ENCODE measurements at regions not wholly inside any gene's neighbourhood (a gene's known extent, or its start where the extent isn't known, plus 50 kb on each side); places are given as distances from the start of the nearest gene placed in this dataset.
"Not testable (repeated sequence)": the region's sequence is repeated elsewhere in the genome, so short reads cannot be mapped to it uniquely, and the experiment has no call there.

DNA sequence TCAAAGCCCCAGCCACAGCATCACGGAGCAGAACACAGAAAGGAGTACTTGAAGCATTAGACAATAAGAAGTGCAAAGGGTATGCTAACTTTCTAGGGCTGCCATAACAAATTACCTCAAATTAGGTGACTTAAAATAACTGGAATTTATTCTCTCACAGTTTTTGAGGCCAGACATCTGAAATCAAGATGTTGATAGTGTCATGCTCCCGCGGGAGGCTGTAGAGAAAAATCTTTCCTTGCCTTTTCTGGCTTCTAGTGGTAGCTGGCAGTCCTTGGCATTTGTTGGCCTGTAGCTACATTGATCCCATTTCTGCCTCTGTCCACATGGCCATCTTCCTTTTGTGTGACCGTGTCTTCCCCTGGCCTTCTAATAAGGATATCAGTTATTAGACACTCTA, 51.9 kb upstream of the SPDL1 start:
- POLR2A ChIA-PET = no interaction called here
- Mint-ChIP-seq H3K36me3 (no peaks in the 10 kb centered on the region), H3K4me3 (no peak overlapping the region), H3K4me1 (ENCODE audit: low read depth) (no peaks in the 10 kb centered on the region), H3K9me3 (no peaks in the 10 kb centered on the region), H3K27me3 (peaks cover 26% of the 10 kb centered on the region), H3K27ac (no peak overlapping the region)
- intact Hi-C loops (cut with micrococcal nuclease) = no loop called here
- no peak for DNase-seq
- CTCF ChIA-PET = no interaction called here

DNA sequence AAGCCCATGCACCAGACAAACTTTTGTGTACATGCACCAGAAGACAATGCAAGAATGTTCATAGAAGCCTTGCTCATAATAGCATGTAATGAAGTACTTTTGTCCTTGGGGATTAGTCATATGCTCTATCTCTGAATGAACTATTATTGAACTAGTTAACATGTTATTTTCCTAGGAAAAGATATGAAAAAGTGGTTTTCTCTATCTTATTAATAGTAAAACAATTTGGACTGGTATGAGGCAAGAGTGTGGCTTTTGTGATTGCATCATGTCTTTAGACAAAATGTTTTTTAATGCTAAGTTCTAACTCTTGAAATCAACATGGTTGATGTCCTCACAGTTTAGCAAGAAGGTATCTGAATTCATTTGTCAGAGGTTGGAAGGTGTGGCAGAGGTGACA, 55.7 kb upstream of the SPDL1 start:
- Mint-ChIP-seq H3K27me3 (peaks cover 41% of the 10 kb centered on the region), H3K9me3 (no peaks in the 10 kb centered on the region), H3K36me3 (no peaks in the 10 kb centered on the region), H3K4me3 (no peak overlapping the region), H3K4me1 (ENCODE audit: low read depth) (no peaks in the 10 kb centered on the region), H3K27ac (no peak overlapping the region)
- intact Hi-C loops (cut with micrococcal nuclease) = no loop called here
- ChIA-PET POLR2A (no interaction called here), CTCF (no interaction called here)
- no peak for DNase-seq

DNA sequence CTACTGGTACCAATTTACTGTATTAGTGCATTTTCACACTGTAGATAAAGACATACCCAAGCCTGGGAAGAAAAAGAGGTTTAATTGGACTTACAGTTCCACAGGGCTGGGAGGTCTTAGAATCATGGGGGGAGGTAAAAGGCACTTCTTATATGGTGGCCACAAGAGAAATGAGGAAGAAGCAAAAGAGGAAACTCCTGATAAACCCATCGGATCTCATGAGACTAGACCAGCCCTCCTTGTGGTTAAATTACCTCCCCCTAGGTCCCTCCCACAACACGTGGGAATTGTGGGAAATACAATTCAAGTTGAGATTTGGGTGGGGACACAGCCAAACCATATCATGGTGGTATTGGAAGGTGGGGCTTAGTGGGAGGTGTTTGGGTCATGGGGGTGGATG, 56.5 kb upstream of the SPDL1 start:
- H3K27me3 Mint-ChIP-seq = peaks cover 41% of the 10 kb centered on the region
- no peak overlapping the region for H3K27ac Mint-ChIP-seq
- intact Hi-C loops (cut with micrococcal nuclease) = no loop called here
- no peaks in the 10 kb centered on the region for H3K36me3 Mint-ChIP-seq
- POLR2A ChIA-PET = no interaction called here
- CTCF ChIA-PET = no interaction called here
- DNase-seq = no peak
- H3K9me3 Mint-ChIP-seq = no peaks in the 10 kb centered on the region
- no peak overlapping the region for H3K4me3 Mint-ChIP-seq
- no peaks in the 10 kb centered on the region for H3K4me1 Mint-ChIP-seq (ENCODE audit: low read depth)

DNA sequence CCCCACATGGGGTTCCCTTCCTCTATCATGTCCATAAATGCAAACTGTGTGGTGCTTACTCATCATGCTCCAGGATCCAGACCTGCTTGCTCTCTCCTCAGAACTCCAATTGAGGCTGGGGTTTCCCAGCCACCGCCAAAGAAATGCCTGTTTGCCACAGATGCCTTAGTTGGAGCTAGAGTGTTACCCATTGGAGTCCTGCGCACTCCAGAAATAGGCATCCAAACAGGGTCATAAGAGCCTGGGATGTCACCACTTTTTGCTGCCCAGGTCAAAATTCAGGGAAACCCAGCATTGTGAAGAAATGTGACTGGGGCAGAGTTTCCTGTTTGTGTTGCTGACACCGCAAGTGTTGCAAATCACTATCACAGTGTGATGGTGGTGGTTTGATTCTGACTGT, 60.7 kb upstream of the SPDL1 start:
- ChIA-PET POLR2A (no interaction called here), CTCF (no interaction called here)
- Mint-ChIP-seq H3K27me3 (peaks cover 31% of the 10 kb centered on the region), H3K9me3 (peaks cover 8% of the 10 kb centered on the region), H3K4me1 (ENCODE audit: low read depth) (no peaks in the 10 kb centered on the region), H3K36me3 (no peaks in the 10 kb centered on the region), H3K4me3 (no peak overlapping the region), H3K27ac (no peak overlapping the region)
- intact Hi-C loops (cut with micrococcal nuclease) = no loop called here
- DNase-seq = no peak

DNA sequence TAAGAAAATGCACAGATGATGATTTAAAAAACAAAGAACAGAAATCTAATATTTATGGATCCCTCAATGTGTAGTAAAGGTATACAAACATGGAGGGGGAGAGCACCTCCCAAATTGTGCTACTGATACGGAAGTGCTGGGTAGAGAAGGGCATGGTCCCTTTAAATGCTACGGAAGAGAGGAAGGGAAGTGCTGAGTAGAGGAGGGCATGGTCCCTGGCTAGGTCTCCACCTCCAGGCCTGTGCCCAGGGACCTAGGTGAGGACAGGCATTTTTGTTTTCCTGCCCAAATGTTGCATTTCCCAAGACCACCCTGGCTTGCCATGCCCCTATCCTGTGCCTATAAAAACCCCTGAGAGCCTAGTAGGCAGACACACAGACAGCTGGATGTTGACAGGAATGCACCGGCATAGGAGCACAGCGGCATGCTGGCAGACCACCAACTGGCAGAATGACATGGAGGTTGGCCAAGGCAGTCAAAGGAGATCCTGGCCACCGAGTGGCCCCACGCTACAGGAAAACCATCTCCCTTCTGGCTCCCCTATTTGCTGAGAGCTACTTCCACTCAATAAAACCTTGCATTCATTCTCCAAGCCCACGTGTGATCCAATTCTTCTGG, 62.1 kb upstream of the SPDL1 start:
- no peak for DNase-seq
- H3K27ac Mint-ChIP-seq = no peak overlapping the region
- peaks cover 12% of the 10 kb centered on the region for H3K9me3 Mint-ChIP-seq
- H3K4me1 Mint-ChIP-seq (ENCODE audit: low read depth) = no peaks in the 10 kb centered on the region
- POLR2A ChIA-PET = no interaction called here
- H3K27me3 Mint-ChIP-seq = peaks cover 22% of the 10 kb centered on the region
- CTCF ChIA-PET = no interaction called here
- H3K4me3 Mint-ChIP-seq = no peak overlapping the region
- intact Hi-C loops (cut with micrococcal nuclease) = no loop called here
- no peaks in the 10 kb centered on the region for H3K36me3 Mint-ChIP-seq

DNA sequence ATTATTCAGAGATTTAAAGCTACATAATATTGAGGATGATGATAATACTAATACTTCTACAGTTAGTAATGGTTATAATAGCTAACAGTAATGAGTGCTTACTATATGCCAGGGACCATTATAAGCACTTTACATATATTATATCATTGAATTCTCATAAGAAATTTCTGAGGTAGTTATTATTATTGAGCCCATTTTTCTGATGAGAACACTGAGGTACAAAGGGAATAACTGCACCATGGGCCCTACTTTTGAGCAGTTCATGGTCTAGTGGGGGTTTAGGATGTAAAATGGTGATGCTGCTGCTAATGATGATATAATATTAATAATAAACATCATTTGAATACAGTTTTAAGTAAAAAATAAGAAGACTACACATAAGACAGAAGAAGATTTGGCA, 64.2 kb upstream of the SPDL1 start:
- POLR2A ChIA-PET = no interaction called here
- H3K36me3 Mint-ChIP-seq = no peaks in the 10 kb centered on the region
- H3K27me3 Mint-ChIP-seq = peaks cover 15% of the 10 kb centered on the region
- H3K4me1 Mint-ChIP-seq (ENCODE audit: low read depth) = no peaks in the 10 kb centered on the region
- H3K27ac Mint-ChIP-seq = no peak overlapping the region
- H3K9me3 Mint-ChIP-seq = peaks cover 12% of the 10 kb centered on the region
- no peak for DNase-seq
- no peak overlapping the region for H3K4me3 Mint-ChIP-seq
- intact Hi-C loops (cut with micrococcal nuclease) = no loop called here
- CTCF ChIA-PET = no interaction called here

DNA sequence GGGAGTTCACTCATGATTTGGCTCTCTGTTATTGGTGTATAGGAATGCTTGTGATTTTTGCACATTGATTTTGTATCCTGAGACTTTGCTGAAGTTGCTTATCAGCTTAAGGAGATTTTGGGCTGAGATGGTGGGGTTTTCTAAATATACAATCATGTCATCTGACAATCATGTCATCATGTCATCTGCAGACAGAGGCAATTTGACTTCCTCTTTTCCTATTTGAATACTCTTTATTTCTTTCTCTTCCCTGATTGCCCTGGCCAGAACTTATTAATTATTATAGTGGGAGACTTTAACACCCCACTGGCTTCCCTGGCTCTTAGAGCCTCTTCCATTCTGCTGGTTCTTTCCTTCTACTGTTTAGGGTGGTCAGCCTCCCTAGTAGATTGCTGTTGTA, 64.8 kb upstream of the SPDL1 start:
- DNase-seq; H3K27ac Mint-ChIP-seq; H3K36me3 Mint-ChIP-seq; intact Hi-C loops (cut with micrococcal nuclease); H3K4me3 Mint-ChIP-seq; POLR2A ChIA-PET; H3K4me1 Mint-ChIP-seq (ENCODE audit: low read depth); CTCF ChIA-PET: not testable (repeated sequence)
- Mint-ChIP-seq H3K27me3 (peaks cover 12% of the 10 kb centered on the region), H3K9me3 (peaks cover 12% of the 10 kb centered on the region)

DNA sequence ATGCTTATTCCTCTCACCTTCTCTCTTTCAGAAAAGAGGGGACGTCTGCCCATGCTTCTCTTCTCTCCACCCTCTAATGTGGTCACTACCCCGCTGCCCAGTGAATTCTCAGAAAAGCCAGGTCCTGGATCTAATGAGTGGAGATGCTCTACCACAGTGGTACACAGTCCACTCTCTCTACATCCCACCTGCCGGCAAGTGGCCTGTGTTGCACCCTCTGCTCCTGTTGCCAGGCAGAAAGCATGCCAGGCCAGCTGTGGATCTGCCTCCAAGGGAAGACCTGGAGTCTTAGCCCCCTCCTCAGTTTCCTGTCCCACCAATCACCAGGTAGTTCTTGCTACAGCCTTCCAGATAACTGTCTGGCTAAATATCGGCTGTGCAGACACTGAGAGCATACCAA, 71.2 kb upstream of the SPDL1 start:
- Mint-ChIP-seq H3K27ac (no peak overlapping the region), H3K27me3 (no peaks in the 10 kb centered on the region), H3K4me3 (no peak overlapping the region), H3K36me3 (no peaks in the 10 kb centered on the region), H3K4me1 (ENCODE audit: low read depth) (no peaks in the 10 kb centered on the region), H3K9me3 (peaks cover under 1% of the 10 kb centered on the region)
- ChIA-PET CTCF (no interaction called here), POLR2A (no interaction called here)
- intact Hi-C loops (cut with micrococcal nuclease) = no loop called here
- no peak for DNase-seq

DNA sequence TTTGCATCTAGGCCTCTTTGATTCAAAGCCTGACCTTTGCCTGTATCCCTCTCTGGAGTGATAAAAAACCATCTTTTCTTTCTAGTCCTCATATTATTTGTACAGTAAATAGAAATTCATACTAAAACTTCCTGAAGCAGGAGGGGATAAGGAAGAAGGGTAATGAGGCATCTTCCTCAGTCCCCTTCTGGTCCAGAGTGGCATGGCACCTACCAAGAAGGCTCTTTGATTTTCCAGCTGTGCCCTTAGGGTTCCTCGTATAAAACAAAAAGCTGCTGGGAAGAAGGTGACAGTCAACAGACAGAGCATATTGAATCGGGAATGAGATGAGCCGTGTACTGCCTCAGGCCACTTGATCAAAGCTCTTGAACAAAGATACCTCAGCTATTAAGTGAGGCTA, 71.9 kb upstream of the SPDL1 start:
- no peak overlapping the region for H3K4me3 Mint-ChIP-seq
- no peak overlapping the region for H3K27ac Mint-ChIP-seq
- POLR2A ChIA-PET = no interaction called here
- H3K9me3 Mint-ChIP-seq = no peaks in the 10 kb centered on the region
- intact Hi-C loops (cut with micrococcal nuclease) = no loop called here
- CTCF ChIA-PET = no interaction called here
- DNase-seq = no peak
- no peaks in the 10 kb centered on the region for H3K4me1 Mint-ChIP-seq (ENCODE audit: low read depth)
- H3K36me3 Mint-ChIP-seq = no peaks in the 10 kb centered on the region
- no peaks in the 10 kb centered on the region for H3K27me3 Mint-ChIP-seq

DNA sequence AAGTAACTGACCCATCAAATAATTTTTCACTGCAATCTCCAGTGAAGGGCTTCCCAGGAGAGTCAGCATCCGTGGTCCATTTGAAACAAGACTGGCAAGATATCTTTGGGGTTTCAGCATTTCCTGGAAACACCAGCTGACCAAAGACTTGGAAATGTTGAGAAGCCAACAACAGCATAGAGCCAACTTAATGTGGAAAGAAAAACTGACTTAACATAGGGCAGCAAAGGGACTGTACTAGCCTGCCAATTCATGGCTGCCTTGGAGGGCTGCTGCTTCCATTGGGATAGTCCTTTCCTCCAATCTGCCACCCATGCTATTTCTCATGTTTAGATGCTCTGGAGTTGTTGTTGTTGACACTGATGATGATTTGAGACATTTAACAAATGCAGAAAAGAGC, 76.5 kb upstream of the SPDL1 start:
- Mint-ChIP-seq H3K36me3 (no peaks in the 10 kb centered on the region), H3K9me3 (no peaks in the 10 kb centered on the region), H3K4me1 (ENCODE audit: low read depth) (no peaks in the 10 kb centered on the region), H3K27ac (no peak overlapping the region), H3K27me3 (no peaks in the 10 kb centered on the region), H3K4me3 (no peak overlapping the region)
- intact Hi-C loops (cut with micrococcal nuclease) = no loop called here
- DNase-seq = no peak
- ChIA-PET CTCF (no interaction called here), POLR2A (no interaction called here)

DNA sequence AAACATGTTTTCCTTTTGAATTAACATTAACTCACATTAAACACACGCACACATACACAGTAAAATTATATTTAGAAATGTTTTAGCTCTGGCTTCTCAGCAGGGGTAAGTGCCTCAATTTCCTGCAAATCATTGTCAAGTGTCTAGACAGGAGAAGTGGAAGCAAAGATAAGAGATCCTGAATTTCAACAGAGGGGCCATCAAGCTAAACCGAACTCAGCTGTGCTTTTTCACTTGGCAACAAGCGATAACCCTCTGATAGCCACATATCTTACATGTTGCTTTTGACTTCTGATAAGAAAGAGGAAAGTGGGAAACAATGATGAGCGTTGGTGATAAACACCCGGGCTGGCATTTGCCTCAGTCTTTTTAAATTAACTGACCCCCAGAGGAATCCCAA, 79.7 kb upstream of the SPDL1 start:
- peaks cover 4% of the 10 kb centered on the region for H3K27me3 Mint-ChIP-seq
- CTCF ChIA-PET = no interaction called here
- no peaks in the 10 kb centered on the region for H3K9me3 Mint-ChIP-seq
- no peak for DNase-seq
- H3K27ac Mint-ChIP-seq = no peak overlapping the region
- no peaks in the 10 kb centered on the region for H3K4me1 Mint-ChIP-seq (ENCODE audit: low read depth)
- H3K36me3 Mint-ChIP-seq = no peaks in the 10 kb centered on the region
- intact Hi-C loops (cut with micrococcal nuclease) = no loop called here
- H3K4me3 Mint-ChIP-seq = no peak overlapping the region
- POLR2A ChIA-PET = interaction anchor here (0.8 kb wide), 1 partner anchor 62 kb away, joined by 3 read pairs; no protein-coding TSS in a partner anchor

DNA sequence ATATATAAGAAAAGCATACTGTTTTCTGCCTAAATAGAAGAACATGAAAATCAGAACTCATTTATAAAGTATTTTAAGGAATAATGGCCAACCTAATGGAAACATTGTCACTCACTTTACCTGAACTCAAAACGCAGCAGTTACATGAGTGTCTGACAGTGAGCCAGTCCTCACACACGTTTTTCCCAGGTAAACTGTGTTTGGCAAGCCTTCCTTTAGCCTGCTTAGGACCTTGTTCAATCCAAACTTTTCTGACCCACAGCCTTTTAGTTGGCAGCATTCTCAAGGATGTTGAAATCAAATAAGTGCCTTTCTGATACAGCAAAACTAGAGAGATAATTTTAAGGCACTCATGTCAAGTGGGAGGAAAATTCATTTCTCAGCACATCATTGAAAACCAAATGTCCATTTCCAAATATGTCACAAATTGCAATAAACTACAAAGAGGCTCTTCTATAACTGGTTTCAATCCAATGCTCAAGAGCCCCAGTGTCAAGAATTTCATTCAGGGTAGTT, 83.5 kb upstream of the SPDL1 start:
- no peaks in the 10 kb centered on the region for H3K36me3 Mint-ChIP-seq
- no peaks in the 10 kb centered on the region for H3K4me1 Mint-ChIP-seq (ENCODE audit: low read depth)
- DNase-seq = no peak
- H3K27ac Mint-ChIP-seq = no peak overlapping the region
- intact Hi-C loops (cut with micrococcal nuclease) = no loop called here
- H3K9me3 Mint-ChIP-seq = no peaks in the 10 kb centered on the region
- H3K4me3 Mint-ChIP-seq = no peak overlapping the region
- peaks cover 4% of the 10 kb centered on the region for H3K27me3 Mint-ChIP-seq
- CTCF ChIA-PET = no interaction called here
- POLR2A ChIA-PET = no interaction called here

DNA sequence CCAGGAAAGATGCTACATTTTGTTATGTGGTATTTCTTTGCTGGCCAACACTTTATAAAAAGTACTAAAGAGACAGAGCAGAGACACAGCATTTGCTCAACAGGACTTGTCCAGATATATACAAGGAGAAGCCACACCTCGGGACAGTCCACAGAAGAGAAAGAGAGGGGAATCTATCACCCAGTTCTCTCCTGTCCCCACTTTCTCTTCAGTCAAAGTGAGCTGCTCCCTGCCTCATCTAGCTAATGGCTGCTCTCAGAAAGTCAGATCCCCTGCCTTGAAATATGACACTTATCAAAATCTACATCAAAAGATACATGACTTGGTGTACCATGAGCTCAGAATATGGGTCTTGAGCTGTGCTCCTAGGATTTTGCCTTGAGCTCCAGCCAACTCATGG, 86.7 kb upstream of the SPDL1 start:
- ChIA-PET POLR2A (no interaction called here), CTCF (no interaction called here)
- no peak for DNase-seq
- Mint-ChIP-seq H3K36me3 (no peaks in the 10 kb centered on the region), H3K27me3 (peaks cover 4% of the 10 kb centered on the region), H3K9me3 (no peaks in the 10 kb centered on the region), H3K27ac (no peak overlapping the region), H3K4me3 (no peak overlapping the region), H3K4me1 (ENCODE audit: low read depth) (no peaks in the 10 kb centered on the region)
- intact Hi-C loops (cut with micrococcal nuclease) = no loop called here
